Fibroblast of skin of left biceps (primary cell): ENCODE measurements at regions not wholly inside any gene's neighbourhood (a gene's known extent, or its start where the extent isn't known, plus 50 kb on each side); places are given as distances from the start of the nearest gene placed in this dataset.

Experiments
- DNase-seq, 2 experiments: peaks; one replicate each; pipeline ENCODE4 v3.0.0-alpha.2; 2013; ENCODE audit warnings: low read depth in 2 of 2

- DNase-seq: no peak
Measured at GRCh38 chr15:91555312-91555711, 298.2 kb upstream of the SLCO3A1 start.

GRCh38 chr15:91556926-91557325 lies 296.6 kb upstream of the SLCO3A1 start:
- DNase-seq: no peak

GRCh38 chr15:91559066-91559465 lies 294.4 kb upstream of the SLCO3A1 start:
- DNase-seq: no peak

GRCh38 chr15:91561371-91562100 lies 292.0 kb upstream of the SLCO3A1 start:
- DNase-seq: peak; percentile 70 to 77

GRCh38 chr15:91562698-91563097 lies 290.8 kb upstream of the SLCO3A1 start:
- DNase-seq: no peak

GRCh38 chr15:91564631-91565030 lies 288.9 kb upstream of the SLCO3A1 start:
- no peak for DNase-seq

- DNase-seq: no peak
Measured at GRCh38 chr15:91566141-91566540, 287.4 kb upstream of the SLCO3A1 start.

GRCh38 chr15:91568036-91568435 lies 285.5 kb upstream of the SLCO3A1 start:
- DNase-seq: no peak

GRCh38 chr15:91572110-91572509 lies 281.4 kb upstream of the SLCO3A1 start:
- peak in 1 of 2 experiments; percentile 12 for DNase-seq

GRCh38 chr15:91576096-91576495 lies 277.4 kb upstream of the SLCO3A1 start:
- no peak for DNase-seq

- DNase-seq: no peak
Measured at GRCh38 chr15:91578511-91578910, 275.0 kb upstream of the SLCO3A1 start.

- no peak for DNase-seq
Measured at GRCh38 chr15:91584895-91585294, 268.6 kb upstream of the SLCO3A1 start.

GRCh38 chr15:91586560-91586959 lies 266.9 kb upstream of the SLCO3A1 start:
- no peak for DNase-seq

GRCh38 chr15:91589360-91589759 lies 264.1 kb upstream of the SLCO3A1 start:
- DNase-seq: no peak

- no peak for DNase-seq
Measured at GRCh38 chr15:91592567-91592966, 260.9 kb upstream of the SLCO3A1 start.

- peak; percentile 1 to 17 for DNase-seq
Measured at GRCh38 chr15:91593067-91593466, 260.4 kb upstream of the SLCO3A1 start.

GRCh38 chr15:91593653-91594052 lies 259.9 kb upstream of the SLCO3A1 start:
- DNase-seq: no peak

GRCh38 chr15:91599261-91599660 lies 254.2 kb upstream of the SLCO3A1 start:
- DNase-seq: no peak

GRCh38 chr15:91603384-91604080 lies 250.0 kb upstream of the SLCO3A1 start:
- no peak for DNase-seq

GRCh38 chr15:91604122-91604521 lies 249.4 kb upstream of the SLCO3A1 start:
- DNase-seq: no peak

GRCh38 chr15:91605576-91605975 lies 247.9 kb upstream of the SLCO3A1 start:
- no peak for DNase-seq

- no peak for DNase-seq
Measured at GRCh38 chr15:91609231-91609630, 244.3 kb upstream of the SLCO3A1 start.

GRCh38 chr15:91609966-91610365 lies 243.5 kb upstream of the SLCO3A1 start:
- DNase-seq: no peak
